Right atrium auricular region (tissue), 2 donors: ENCODE measurements at regions not wholly inside any gene's neighbourhood (a gene's known extent, or its start where the extent isn't known, plus 50 kb on each side); places are given as distances from the start of the nearest gene placed in this dataset.

Source experiments
- DNase-seq: peaks from one replicate; pipeline ENCODE4 v3.0.0-alpha.2; 2019; ENCODE audit warnings: low spot score
- H3K27ac ChIP-seq, 2 donors: fragments of 200-600 bp; sonication (generic); 1 replicate in 1 of 2; 2 replicates in 1 of 2; pipeline ENCODE4 v1.5.1; 2016 to 2019
- H3K27me3 ChIP-seq, 2 donors: fragments of 200-600 bp; sonication (generic); one replicate each; pipeline versions ENCODE4 v1.5.1 to v1.6.0; 2017 to 2019
- H3K36me3 ChIP-seq: fragments of 200-600 bp; sonication (generic); one replicate; pipeline ENCODE4 v1.5.1; 2016
- H3K4me1 ChIP-seq, 2 donors: fragments of 200-600 bp; sonication (generic); one replicate each; pipeline versions ENCODE4 v1.5.1 to v1.6.0; 2017 to 2019
- H3K4me3 ChIP-seq, 2 donors: fragments of 200-600 bp; sonication (generic); 1 replicate in 1 of 2; 2 replicates in 1 of 2; pipeline ENCODE4 v1.5.1; 2017 to 2019; ENCODE audit warnings: mild to moderate bottlenecking in 1 of 2, moderate library complexity in 1 of 2
- H3K9me3 ChIP-seq, 2 donors: fragments of 200-600 bp; sonication (generic); one replicate each; pipeline ENCODE4 v1.5.1; 2019
- CTCF ChIP-seq, 2 donors: fragments of 200-600 bp; sonication (generic); IDR thresholded peaks; one replicate each; pipeline ENCODE4 v1.5.1; 2019; ENCODE audit warnings: antibody characterized with exemption in 2 of 2

GRCh38 chr2:34838408-34838807, 1239.3 kb upstream of the FAM98A start:
- H3K4me3 ChIP-seq = no peak overlapping the region
- no peak for TF ChIP-seq CTCF (IDR thresholded peaks at IDR 0.05)

GRCh38 chr2:34836361-34836760, 1237.3 kb upstream of the FAM98A start:
- TF ChIP-seq CTCF (IDR thresholded peaks at IDR 0.05) = no peak
- Histone ChIP-seq H3K27me3 (no peaks in the 10 kb centered on the region), H3K4me1 (no peaks in the 10 kb centered on the region), H3K27ac (no peak overlapping the region), H3K36me3 (no peaks in the 10 kb centered on the region), H3K4me3 (no peak overlapping the region), H3K9me3 (peaks cover 0 to 5% of the 10 kb centered on the region in 2 donors)
- no peak for DNase-seq

More at GRCh38 chr2:34838408-34838807, 1239.3 kb upstream of the FAM98A start:
- Histone ChIP-seq H3K27me3 (no peaks in the 10 kb centered on the region), H3K9me3 (peaks cover 0 to 5% of the 10 kb centered on the region in 2 donors), H3K4me1 (no peaks in the 10 kb centered on the region), H3K27ac (no peak overlapping the region), H3K36me3 (no peaks in the 10 kb centered on the region)
- no peak for DNase-seq

- no peak overlapping the region for H3K4me3 ChIP-seq
- TF ChIP-seq CTCF (IDR thresholded peaks at IDR 0.05) = no peak
- no peaks in the 10 kb centered on the region for H3K9me3 ChIP-seq
- H3K27ac ChIP-seq = no peak overlapping the region
- no peaks in the 10 kb centered on the region for H3K36me3 ChIP-seq
- no peaks in the 10 kb centered on the region for H3K4me1 ChIP-seq
- no peaks in the 10 kb centered on the region for H3K27me3 ChIP-seq
- DNase-seq = no peak
Observed at GRCh38 chr2:34831096-34831495, 1232.0 kb upstream of the FAM98A start.

- no peak overlapping the region for H3K4me3 ChIP-seq
- H3K36me3 ChIP-seq = no peaks in the 10 kb centered on the region
- TF ChIP-seq CTCF (IDR thresholded peaks at IDR 0.05) = no peak
- H3K9me3 ChIP-seq = no peaks in the 10 kb centered on the region
- DNase-seq = no peak
- no peaks in the 10 kb centered on the region for H3K27me3 ChIP-seq
- H3K4me1 ChIP-seq = no peaks in the 10 kb centered on the region
- H3K27ac ChIP-seq = no peak overlapping the region
Observed at GRCh38 chr2:34828481-34828880, 1229.4 kb upstream of the FAM98A start.

- Histone ChIP-seq H3K9me3 (no peaks in the 10 kb centered on the region), H3K36me3 (no peaks in the 10 kb centered on the region)
- TF ChIP-seq CTCF (IDR thresholded peaks at IDR 0.05) = no peak
Observed at GRCh38 chr2:34827398-34827797, 1228.3 kb upstream of the FAM98A start.

GRCh38 chr2:34825686-34826085, 1226.6 kb upstream of the FAM98A start:
- no peak for DNase-seq
- Histone ChIP-seq H3K27ac (no peak overlapping the region), H3K27me3 (no peaks in the 10 kb centered on the region), H3K4me1 (no peaks in the 10 kb centered on the region), H3K4me3 (no peak overlapping the region), H3K9me3 (no peaks in the 10 kb centered on the region), H3K36me3 (no peaks in the 10 kb centered on the region)
- no peak for TF ChIP-seq CTCF (IDR thresholded peaks at IDR 0.05)

More at GRCh38 chr2:34827398-34827797, 1228.3 kb upstream of the FAM98A start:
- Histone ChIP-seq H3K4me1 (no peaks in the 10 kb centered on the region), H3K27me3 (no peaks in the 10 kb centered on the region), H3K4me3 (no peak overlapping the region), H3K27ac (no peak overlapping the region)
- DNase-seq = no peak
